ENCODE measurements at regions not wholly inside any gene's neighbourhood (a gene's known extent, or its start where the extent isn't known, plus 50 kb on each side); places are given as distances from the start of the nearest gene placed in this dataset.

DNA sequence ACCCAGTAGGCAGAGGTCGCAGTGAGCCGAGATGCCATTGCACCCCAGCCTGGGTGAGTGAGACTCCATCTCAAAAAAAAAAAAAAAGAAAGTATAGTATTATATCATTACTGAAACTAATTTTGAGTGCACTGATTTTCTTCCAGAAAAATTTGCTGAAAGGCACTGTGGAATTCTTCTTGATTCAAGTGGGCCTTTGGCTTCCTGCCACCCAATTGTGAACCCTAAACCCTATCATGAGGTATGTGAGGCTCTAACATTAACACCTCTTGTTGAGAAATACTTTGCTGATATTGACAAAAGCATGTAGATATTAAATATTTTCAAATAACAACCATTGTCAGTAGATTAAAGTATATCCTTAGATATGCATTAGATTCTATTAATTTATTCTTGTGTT lies 211.2 kb downstream of the LRRK2 start (continued):
- TF ChIP-seq ZBTB43 (CRISPR knock-in tag; IDR thresholded peaks at IDR 0.05) (no peak), MXD4 (CRISPR knock-in tag; IDR thresholded peaks at IDR 0.05; ENCODE audit: borderline replicate concordance) (no peak)

DNA sequence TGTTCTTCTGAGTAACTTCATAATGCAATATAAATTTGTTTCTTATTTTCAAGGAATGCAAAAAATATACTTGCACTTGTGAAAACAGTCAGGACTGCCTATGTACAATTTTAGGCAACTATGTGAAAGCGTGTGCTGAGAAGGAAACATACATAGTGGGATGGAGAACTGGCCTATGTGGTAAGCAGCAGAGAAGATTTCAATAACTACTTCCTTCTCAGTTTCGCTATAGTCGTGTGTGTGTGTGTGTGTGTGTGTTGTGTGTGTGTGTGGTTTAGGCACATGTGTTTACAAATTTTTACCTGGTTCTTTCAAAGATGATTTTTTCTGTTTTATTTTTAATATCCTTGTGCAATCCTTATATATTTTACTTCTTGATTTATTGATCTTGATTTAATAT lies 211.8 kb downstream of the LRRK2 start:
- H3K27me3 Mint-ChIP-seq (ENCODE audit: low read depth): no peaks in the 10 kb centered on the region
- no peak for TF ChIP-seq SP1 (CRISPR knock-in tag; conservative IDR thresholded peaks at IDR 0.05)
- no peak for TF ChIP-seq NFYB (CRISPR knock-in tag; conservative IDR thresholded peaks at IDR 0.05; ENCODE audit: low read depth)
- ChIA-PET CTCF (no interaction called here), POLR2A (no interaction called here)
- H3K4me3 Mint-ChIP-seq: no peak overlapping the region
- H3K4me1 Mint-ChIP-seq: peaks cover 3% of the 10 kb centered on the region; the same call in 1 of the 2 replicates
- no peaks in the 10 kb centered on the region for H3K9me3 Mint-ChIP-seq
- DNase-seq (ENCODE audit: low spot score) (no peak), ATAC-seq (no peak)
- H3K27ac Mint-ChIP-seq: no peak overlapping the region
- H3K36me3 Mint-ChIP-seq: no peaks in the 10 kb centered on the region

DNA sequence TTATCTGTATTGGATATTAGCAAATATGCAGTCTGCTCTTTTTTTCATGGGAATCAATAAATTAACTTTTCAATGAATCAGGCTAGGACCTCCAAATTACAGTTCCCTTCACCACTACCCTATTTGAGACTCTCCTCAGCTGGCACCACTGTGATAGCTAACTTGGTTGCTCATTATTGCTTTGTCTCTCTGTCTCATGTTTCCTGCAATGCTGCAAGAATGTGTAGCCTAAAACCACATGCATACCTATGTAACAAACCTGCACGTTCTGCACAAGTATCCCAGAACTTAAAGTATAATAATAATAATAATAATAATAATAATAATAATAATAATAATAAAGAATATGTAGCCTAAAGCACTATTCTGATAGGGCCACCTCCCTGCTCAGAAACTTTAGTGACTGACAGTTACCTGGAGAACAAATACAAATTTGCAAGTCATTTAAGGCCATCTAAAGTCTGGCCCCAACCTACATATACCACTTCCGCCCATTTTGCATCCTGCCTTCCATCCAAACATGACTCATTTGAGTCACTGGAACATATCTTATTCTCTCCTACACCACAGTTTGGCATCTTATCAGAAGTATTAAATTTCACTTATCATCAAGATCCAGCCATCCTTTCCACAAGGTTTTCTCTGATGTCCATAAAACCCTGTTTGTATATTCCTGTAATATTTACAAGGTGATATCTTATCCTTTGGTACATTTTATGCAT lies 215.1 kb downstream of the LRRK2 start:
- Mint-ChIP-seq H3K4me3 (no peak overlapping the region), H3K9me3 (no peaks in the 10 kb centered on the region), H3K36me3 (no peaks in the 10 kb centered on the region), H3K27ac (no peak overlapping the region), H3K27me3 (ENCODE audit: low read depth) (no peaks in the 10 kb centered on the region), H3K4me1 (peaks cover 3% of the 10 kb centered on the region; the same call in 1 of the 2 replicates)
- CTCF ChIA-PET: no interaction called here
- peak; percentile 48; the same call in 1 of the 2 replicates for TF ChIP-seq HMGA2 (CRISPR knock-in tag; IDR thresholded peaks at IDR 0.05)
- TF ChIP-seq, protein P1, sequence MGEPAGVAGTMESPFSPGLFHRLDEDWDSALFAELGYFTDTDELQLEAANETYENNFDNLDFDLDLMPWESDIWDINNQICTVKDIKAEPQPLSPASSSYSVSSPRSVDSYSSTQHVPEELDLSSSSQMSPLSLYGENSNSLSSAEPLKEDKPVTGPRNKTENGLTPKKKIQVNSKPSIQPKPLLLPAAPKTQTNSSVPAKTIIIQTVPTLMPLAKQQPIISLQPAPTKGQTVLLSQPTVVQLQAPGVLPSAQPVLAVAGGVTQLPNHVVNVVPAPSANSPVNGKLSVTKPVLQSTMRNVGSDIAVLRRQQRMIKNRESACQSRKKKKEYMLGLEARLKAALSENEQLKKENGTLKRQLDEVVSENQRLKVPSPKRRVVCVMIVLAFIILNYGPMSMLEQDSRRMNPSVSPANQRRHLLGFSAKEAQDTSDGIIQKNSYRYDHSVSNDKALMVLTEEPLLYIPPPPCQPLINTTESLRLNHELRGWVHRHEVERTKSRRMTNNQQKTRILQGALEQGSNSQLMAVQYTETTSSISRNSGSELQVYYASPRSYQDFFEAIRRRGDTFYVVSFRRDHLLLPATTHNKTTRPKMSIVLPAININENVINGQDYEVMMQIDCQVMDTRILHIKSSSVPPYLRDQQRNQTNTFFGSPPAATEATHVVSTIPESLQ (CRISPR knock-in tag; IDR thresholded peaks at IDR 0.05): no peak
- no peak for ATAC-seq
- no peak for DNase-seq (ENCODE audit: low spot score)
- POLR2A ChIA-PET: no interaction called here

- Mint-ChIP-seq H3K27me3 (ENCODE audit: low read depth) (no peaks in the 10 kb centered on the region), H3K9me3 (no peaks in the 10 kb centered on the region), H3K27ac (no peak overlapping the region; the same call in 1 of the 2 replicates), H3K4me3 (no peak overlapping the region), H3K4me1 (peaks cover 3% of the 10 kb centered on the region; the same call in 1 of the 2 replicates), H3K36me3 (no peaks in the 10 kb centered on the region)
- 0 out of 2 replicates have a peak, but pooled peaks have one; percentile 24 for ATAC-seq
- POLR2A ChIA-PET: no interaction called here
- DNase-seq (ENCODE audit: low spot score): no peak
- CTCF ChIA-PET: no interaction called here
- no peak for TF ChIP-seq SOX15 (CRISPR knock-in tag; IDR thresholded peaks at IDR 0.05)
- TF ChIP-seq ZNF423 (CRISPR knock-in tag; IDR thresholded peaks at IDR 0.05): no peak
- TF ChIP-seq ZNF671 (CRISPR knock-in tag; IDR thresholded peaks at IDR 0.05): no peak
- TF ChIP-seq RORB (CRISPR knock-in tag; IDR thresholded peaks at IDR 0.05): no peak
- no peak for TF ChIP-seq NFATC4 (CRISPR knock-in tag; IDR thresholded peaks at IDR 0.05)
- no peak for TF ChIP-seq EMX1 (CRISPR knock-in tag; IDR thresholded peaks at IDR 0.05)
- TF ChIP-seq, protein P2, sequence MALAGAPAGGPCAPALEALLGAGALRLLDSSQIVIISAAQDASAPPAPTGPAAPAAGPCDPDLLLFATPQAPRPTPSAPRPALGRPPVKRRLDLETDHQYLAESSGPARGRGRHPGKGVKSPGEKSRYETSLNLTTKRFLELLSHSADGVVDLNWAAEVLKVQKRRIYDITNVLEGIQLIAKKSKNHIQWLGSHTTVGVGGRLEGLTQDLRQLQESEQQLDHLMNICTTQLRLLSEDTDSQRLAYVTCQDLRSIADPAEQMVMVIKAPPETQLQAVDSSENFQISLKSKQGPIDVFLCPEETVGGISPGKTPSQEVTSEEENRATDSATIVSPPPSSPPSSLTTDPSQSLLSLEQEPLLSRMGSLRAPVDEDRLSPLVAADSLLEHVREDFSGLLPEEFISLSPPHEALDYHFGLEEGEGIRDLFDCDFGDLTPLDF (CRISPR knock-in tag; IDR thresholded peaks at IDR 0.05): no peak
- TF ChIP-seq, protein P3, sequence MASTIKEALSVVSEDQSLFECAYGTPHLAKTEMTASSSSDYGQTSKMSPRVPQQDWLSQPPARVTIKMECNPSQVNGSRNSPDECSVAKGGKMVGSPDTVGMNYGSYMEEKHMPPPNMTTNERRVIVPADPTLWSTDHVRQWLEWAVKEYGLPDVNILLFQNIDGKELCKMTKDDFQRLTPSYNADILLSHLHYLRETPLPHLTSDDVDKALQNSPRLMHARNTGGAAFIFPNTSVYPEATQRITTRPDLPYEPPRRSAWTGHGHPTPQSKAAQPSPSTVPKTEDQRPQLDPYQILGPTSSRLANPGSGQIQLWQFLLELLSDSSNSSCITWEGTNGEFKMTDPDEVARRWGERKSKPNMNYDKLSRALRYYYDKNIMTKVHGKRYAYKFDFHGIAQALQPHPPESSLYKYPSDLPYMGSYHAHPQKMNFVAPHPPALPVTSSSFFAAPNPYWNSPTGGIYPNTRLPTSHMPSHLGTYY (CRISPR knock-in tag; IDR thresholded peaks at IDR 0.05): no peak
- no peak for TF ChIP-seq NFYB (CRISPR knock-in tag; conservative IDR thresholded peaks at IDR 0.05; ENCODE audit: low read depth)
- TF ChIP-seq ETV6 (CRISPR knock-in tag; IDR thresholded peaks at IDR 0.05): no peak
- TF ChIP-seq STAT6 (CRISPR knock-in tag; conservative IDR thresholded peaks at IDR 0.05; ENCODE audit: low read depth): no peak
- no peak for TF ChIP-seq TCF7 (CRISPR knock-in tag; IDR thresholded peaks at IDR 0.05; ENCODE audit: low read depth)
- no peak for TF ChIP-seq ZNF317 (CRISPR knock-in tag; IDR thresholded peaks at IDR 0.05; ENCODE audit: borderline replicate concordance, low read depth)
- TF ChIP-seq CREM (CRISPR knock-in tag; IDR thresholded peaks at IDR 0.05): no peak
- TF ChIP-seq, protein P4, sequence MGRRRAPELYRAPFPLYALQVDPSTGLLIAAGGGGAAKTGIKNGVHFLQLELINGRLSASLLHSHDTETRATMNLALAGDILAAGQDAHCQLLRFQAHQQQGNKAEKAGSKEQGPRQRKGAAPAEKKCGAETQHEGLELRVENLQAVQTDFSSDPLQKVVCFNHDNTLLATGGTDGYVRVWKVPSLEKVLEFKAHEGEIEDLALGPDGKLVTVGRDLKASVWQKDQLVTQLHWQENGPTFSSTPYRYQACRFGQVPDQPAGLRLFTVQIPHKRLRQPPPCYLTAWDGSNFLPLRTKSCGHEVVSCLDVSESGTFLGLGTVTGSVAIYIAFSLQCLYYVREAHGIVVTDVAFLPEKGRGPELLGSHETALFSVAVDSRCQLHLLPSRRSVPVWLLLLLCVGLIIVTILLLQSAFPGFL (CRISPR knock-in tag; IDR thresholded peaks at IDR 0.05; ENCODE audit: borderline replicate concordance): no peak
Measured at GRCh38 chr12:40444174-40444573, 219.4 kb downstream of the LRRK2 start.
